Inferior parietal cortex (tissue), 1 donor: ENCODE measurements at regions not wholly inside any gene's neighbourhood (a gene's known extent, or its start where the extent isn't known, plus 50 kb on each side); places are given as distances from the start of the nearest gene placed in this dataset.

Experiments
- DNase-seq: peaks from one replicate; pipeline ENCODE4 v3.0.0-alpha.2; 2016; ENCODE audit errors: extremely low spot score

DNA sequence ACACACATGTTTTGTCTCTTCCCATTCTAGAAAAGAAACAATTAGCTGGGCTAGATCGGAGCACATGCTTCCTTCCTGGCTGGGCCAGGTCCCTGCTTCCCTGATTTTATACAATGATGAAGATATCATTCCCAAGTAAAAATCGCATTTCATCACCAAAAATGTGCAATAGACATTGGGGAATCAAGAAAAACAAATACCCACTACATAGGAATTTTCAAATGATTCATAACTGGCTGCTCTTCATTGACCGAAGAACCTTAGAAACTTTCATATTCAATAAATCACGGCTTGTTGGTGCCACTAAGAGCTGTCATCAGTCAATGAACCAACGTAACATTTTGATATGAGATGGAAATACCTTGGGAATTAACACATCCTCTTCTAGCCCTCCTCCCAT is 373.6 kb upstream of the TRIB2 start:
- no peak for DNase-seq

DNA sequence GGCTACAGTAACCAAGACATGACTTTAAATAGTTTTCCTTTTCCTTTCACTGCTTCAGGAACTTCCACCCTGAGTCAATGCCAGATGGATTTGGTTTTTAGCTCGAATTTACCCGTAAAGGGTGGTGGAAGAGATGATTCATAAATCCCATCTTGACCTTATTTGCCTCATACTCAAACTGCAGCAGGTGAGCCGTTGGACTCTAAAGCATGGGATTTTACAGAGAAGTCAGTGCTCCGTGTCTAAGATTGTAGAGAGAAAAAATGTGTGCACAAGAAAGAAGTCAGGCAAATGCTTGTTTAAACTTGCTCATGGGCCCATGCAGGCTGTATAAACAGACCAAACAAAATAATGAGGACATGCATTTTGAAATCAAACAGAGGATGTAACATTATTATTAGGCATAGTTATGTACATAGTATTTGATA is 369.7 kb upstream of the TRIB2 start:
- no peak for DNase-seq

DNA sequence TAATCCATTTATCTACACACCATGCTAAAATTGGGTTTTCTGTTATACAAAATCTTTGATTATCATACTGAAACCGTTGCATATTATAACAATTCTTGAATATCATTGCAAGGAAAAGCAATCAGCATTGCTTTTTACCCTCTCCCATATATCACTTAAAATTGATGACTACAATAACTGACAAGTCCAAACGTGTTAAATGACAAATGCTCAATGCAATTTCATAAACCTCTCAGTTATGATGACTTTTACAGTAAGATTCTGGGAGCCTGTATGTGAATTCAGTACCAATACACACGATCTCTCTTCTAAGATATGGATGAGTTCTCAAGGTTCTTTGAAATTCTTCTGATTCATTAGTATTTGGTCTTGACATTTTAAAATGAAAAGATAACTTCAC is 368.5 kb upstream of the TRIB2 start:
- DNase-seq: no peak

DNA sequence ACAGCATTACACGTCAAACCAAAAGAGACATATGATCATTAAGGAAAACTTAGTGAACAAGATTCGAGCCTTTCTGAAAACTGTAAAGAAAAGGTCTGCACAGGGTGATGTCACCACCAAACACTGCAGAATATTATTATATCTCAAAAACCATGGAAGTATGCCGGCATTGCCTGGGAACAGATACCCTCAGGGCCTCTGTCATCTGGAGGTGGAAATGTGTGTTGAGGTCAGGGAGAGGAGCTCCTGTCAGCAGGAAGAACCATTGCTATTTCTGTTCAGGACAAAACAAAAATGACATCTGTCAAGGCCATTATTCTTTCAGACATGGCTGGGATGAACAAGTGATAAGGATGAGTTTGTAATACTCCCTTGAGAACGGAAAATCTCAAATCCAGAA is 365.9 kb upstream of the TRIB2 start:
- no peak for DNase-seq

DNA sequence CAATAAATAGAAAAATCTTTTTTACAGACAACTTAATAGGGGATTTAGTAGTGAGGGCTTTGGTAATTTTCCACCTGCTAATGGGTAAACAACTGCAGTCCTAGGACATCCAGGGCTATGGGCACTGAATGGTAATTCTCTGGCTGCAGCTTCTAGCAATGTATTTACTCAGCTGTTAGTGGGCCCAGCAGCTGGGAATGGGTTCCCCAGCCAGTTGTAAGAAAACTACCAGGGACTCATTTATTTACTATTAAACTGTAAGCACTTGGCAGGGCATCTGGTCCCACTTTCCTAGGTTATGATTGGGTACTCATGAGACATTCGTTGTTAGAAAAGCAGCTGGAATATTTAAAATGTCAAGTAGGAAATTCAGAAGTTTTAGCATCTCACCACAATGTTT is 363.8 kb upstream of the TRIB2 start:
- no peak for DNase-seq

DNA sequence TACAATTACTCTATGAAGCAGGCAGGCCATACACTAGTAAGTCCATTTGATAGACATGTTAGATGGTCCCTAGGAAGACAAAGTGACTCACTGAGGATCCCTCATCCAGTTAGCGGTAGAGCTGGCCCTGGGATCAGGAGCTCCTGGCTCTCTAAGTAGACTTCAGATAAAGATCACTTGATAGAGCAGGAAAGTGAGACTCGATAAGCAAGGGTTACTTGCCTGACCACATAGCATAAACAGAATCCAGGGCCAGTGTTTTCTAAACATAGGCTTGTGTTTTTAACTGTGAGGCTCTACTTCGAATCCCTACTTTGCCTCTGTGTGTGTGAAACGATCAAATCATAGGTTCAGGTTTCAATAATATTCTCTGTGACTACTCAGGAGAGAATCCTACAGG is 355.2 kb upstream of the TRIB2 start:
- no peak for DNase-seq

DNA sequence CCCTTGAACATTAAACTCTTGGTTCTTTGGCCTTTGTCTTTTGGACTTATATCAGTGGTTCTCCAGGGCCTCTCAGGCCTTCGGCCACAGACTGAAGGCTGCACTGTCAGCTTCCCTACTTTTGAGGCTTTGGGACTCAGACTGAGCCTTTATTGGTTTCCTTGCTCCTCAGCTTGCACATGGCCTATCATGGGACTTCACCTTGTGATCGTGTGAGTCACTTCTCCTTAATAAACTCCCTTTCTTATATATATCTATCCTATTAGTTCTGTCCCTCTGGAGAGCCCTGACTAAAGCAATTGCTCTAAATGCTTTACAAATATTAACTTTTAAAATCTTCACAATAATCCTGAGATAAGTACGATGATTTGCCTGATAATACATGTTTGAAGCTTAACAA is 353.6 kb upstream of the TRIB2 start:
- no peak for DNase-seq

DNA sequence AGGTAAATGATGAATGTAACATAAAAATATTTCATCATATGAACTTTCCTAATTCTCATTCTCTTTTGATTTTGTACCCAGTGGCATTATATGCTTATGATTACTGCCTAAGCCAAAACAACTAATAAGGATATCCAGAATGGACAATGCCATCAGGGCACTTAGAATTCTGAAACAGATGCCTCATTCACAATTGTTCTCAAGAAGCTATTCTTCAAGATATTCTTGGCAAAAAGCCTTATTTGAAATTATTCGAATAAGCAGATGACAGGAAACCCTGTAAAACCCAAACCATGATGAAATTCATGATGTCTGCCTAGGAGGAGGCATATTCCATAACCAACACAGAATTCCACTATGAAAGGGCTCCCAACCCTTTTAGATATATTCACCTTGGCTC is 353.2 kb upstream of the TRIB2 start:
- no peak for DNase-seq

DNA sequence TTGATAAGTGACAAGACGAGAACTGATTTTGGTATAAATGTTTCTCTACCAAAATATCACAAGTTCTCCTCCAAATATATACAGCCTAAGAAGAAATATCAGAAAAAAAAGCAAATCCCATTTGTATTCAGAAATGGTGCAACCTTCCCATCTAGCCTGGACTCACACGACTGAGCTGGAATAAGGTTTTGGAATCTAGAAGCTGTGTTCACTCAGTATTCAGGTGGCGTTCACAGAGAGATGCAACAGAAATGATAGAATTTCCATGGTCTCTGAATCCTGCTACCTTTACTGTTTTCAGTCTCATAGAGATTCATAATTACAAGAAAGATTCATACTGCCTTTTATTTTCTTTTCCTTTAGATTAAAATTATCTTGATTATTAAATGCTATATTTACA is 347.2 kb upstream of the TRIB2 start:
- DNase-seq: no peak

DNA sequence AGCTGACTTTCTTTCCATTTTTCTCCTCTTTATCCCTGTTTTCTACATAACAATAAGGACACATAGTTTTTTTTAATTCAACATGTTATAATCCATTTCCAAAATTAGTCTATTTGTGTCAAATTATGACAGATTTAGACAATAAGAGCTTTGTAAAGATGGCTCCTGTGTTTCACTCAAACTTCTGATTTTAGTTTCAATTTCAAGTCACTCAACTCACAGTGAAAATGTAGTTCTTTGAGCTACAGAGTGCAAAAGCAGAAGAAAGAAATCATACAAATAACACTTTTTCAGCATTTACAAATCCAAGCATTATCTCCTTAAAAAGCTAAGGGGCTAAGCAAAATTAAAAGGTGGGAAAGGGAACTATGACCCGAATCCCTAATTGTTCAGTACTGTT is 340.7 kb upstream of the TRIB2 start:
- no peak for DNase-seq

DNA sequence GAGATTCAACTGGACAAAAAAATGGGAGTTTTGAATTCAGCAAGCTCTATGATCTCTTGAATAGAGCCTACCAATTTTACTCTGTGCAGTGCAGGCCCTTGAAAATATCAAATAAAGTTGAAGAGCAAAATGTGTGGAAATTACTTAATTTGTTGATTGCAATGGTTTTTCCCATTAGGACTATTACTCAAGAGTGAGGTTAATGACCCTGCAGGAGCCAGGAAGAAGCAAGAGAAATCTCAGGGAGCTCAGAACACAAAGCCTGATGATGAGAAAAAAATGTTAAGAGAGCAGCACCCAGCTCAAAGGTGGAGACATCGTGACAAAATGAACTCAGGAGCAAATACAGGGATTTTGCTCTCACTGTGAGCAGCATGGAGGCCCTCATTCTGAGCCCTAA is 337.6 kb upstream of the TRIB2 start:
- no peak for DNase-seq

DNA sequence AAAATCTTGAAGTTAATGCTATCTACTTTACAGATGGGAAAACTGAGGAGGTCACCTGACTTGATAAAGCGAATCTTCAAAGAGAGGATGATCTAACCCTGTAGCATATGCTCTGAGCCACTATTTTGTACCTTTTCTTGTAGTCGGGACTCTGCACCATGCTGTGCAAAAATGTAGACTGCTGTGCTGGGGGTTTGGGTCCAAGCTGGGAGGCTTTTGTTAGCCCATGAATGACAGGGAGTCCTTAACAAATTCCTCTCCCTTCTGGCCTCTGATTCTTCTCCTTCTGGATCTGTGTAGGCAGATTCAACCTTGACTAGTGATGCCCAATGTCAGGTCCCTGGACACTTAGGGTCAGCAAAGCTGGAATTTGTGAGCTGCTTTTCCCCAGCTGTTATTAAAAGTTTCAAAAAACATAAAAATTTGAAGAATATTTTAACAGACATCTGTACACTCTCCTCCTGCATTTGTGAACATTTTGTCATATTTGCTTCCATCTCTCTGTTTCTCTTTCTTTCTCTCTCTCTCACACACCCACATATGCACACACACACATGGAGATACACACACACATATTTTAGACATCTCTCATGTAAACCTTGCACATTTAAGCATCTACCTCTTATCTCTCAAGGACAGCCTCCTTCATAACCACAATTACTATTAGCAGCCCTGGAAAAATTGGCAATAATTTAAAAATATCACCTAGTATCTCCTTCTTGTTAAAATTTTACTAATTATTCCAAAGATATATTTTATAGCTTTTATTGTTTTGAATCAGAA is 335.0 kb upstream of the TRIB2 start:
- no peak for DNase-seq

DNA sequence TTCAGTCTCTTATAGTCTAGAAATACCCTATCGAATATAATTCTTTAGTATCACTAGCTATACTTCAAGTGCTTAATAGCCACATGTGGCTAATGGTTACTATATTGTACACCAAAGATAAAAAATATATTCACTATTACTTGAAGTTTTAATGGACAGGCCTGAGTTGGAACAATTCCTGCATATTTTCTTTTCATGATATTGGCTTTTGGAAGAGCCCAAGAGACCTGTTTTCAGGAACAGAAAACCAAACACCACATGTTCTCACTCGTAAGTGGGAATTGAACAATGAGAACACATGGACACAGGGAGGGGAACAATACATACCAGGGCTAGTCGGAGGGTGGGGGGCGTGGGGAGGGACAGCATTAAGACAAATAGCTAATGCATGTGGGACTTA is 334.4 kb upstream of the TRIB2 start:
- DNase-seq: no peak

DNA sequence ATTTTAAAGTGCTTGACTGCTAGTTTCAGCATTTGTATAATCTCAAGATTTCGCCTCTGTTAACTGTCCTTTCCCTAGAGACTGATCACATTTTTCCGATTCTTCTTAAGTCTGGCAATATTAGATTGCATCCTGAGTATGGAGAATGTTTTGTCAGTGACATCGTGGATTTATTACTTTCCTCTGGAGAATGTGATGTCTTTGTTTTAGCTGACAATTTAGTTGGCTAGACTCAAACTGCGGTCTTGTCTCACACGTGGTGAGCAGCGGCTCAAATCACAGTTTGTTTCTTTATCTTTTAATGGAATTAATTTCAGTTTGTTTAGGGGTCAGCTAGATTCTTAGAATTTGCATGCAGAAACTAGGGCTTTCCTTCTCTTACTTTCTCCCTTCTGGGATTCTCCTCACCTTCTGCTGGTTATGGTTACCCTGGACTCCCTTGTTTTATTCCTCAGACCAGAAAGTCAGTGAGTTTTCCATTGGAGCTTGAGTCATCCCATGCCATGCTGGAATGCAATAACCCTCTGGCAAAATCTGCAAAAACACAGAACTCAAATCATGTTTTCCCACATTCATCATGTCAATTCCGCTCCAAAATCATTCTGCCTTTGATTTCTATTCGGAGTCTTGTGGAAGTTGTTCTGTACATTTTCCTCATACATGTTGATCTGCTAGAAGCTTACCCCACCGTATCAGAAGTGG is 327.2 kb upstream of the TRIB2 start:
- no peak for DNase-seq

DNA sequence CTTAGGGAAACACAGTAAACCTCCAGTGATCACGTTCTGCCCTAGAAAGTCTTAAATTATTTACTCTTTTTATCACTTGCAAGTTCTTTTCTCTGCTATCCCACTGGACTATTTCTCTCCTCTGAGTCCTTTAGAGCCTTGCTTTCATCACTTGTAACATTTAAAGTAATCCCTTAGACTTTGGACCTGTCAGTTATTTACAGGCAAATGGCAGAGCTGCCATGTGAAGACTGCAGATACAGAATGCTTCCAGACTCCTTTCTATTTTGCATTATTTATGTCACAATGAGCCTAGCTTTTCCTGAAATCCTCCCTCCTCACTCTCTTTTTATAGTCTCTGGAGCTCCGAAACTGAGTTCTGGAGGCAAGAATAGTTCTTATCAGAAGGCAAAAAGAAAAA is 325.6 kb upstream of the TRIB2 start:
- DNase-seq: no peak

DNA sequence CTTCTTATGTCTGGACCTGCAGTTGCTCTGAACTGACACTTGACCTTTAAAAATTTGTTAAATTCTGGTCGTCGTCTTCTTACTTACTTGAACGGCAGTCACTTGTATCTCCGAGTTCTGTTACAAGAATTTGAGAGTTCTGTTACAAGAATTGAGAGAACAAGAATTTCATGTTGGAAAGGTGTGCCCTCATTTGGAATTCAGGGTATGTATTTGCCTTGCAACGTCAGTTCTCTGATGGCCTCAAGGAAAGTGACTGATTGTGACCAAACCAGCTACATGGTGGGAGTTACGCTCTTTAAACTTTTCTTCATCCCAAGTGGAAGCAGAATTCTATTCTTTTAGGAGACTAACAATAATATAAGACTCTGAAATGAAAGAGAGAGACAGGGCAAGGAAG is 320.0 kb upstream of the TRIB2 start:
- no peak for DNase-seq

DNA sequence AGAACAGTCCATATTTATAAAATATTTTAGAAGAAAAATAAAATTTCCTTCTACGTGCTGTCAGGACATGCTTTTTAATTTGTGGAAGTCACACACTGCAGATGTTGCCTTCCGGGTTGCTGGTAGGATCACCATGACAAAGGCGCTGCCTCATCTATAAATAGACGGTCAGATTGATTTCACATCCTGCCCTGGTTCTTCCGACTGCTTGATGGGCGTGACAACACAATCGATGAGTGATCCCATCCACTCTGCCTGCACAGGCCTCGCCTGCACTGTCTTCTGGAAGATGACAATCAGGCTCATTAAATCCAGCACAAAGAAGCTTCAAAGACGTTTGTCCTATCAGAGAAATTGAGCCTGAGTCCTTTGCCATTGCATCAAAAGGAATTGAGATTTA is 318.9 kb upstream of the TRIB2 start:
- no peak for DNase-seq

DNA sequence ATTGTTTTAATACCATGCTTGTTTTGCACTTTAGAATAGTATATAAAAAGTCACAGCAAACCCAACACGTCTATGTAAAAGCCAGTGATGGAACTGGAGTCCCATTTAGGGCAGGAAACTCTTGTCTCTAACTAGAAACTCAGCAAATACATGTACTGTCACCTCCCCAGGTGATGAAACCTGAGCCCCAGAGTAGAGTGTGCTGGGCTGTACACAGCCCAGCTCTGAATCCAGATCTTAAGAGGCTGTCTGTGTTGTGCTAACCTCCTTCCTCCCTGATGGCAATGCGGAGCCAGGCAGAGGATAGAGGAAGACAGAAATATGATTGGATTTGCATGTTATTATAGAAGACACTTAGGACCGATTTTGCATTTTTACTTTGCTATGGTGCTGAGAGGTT is 317.5 kb upstream of the TRIB2 start:
- DNase-seq: no peak

DNA sequence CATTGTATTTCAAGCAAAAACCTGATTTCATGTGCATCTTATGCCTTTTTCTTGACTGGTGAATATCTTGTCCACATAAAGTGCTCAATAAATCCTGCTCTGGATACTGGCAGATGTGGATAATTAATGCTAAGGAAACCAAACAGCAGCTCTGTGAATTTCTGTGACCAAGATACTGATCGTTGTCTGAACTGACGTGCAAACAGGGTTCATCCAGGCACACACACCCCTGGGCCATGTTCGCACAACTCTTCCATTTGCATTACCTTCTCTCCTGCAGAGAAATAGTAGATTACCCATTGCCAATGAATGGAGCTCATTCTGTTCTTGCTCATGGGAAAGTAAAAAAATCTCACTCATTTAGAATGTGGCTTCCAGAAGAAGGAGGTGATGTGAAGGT is 316.2 kb upstream of the TRIB2 start:
- no peak for DNase-seq

DNA sequence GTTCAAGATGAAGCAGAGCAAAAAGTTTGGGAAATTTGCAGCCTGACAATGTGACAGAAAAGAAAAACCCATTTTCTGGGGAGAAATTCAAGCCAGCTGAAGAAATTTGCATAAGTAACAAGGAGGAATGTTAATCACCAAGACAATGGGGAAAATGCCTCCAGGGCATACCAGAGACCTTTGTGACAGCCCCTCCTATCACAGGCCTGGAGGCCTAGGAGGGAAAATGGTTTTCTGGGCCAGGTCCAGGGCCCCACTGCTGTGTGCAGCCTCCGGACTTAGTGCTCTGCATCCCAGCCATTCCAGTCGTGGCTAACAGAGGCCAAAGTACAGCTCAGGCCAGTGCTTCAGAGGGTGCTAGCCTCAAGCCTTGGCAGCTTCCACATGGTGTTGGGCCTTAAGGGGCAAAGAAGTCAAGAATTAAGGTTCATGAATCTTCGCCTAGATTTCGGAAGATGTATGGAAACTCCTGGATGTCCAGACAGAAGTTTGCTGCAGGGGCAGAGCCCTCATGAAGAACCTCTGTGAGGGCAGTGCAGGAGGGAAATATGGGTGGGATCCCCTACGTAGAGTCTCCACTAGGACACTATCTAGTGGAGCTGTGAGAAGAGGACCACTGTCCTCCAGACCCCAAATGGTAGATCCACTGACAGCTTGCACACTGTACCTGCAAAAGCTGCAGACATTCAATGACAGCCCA is 314.1 kb upstream of the TRIB2 start:
- no peak for DNase-seq

DNA sequence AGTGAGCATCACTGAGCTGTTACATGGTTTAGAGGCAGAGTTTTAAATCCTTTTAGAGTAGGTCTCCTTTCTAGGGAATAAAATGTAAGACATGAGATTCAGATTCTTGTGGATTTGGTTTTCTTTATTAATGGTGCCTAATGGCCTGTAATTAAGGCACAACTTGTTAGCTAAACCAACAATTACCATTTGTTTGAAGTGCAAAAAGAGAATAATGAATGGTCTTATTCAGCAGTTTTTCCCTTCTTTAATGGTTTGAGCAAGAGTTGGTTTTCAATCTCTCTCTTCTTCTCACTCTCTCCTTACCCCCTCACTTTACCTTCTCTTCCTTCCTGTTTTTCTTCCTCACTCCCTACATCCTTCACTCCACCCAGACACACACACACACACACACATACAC is 312.2 kb upstream of the TRIB2 start:
- no peak for DNase-seq

DNA sequence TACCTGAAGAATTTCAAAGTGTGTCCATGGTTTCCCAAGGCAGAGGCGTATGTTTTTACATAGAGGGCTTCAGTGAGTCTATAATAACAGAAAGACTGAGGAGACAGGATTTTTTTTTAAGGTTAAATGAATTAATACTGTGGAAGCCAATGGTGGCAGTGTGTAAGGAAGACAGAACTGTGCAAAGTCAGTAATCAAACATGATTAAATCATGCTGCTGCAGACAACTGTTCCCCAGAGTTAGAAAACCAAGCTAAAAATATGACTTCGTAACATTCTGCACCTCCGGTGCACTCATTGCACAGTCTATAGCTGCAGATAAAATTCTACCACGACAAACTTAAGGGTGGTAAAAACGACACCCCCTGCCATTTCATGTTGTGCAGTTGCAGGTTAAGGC is 309.6 kb upstream of the TRIB2 start:
- no peak for DNase-seq

DNA sequence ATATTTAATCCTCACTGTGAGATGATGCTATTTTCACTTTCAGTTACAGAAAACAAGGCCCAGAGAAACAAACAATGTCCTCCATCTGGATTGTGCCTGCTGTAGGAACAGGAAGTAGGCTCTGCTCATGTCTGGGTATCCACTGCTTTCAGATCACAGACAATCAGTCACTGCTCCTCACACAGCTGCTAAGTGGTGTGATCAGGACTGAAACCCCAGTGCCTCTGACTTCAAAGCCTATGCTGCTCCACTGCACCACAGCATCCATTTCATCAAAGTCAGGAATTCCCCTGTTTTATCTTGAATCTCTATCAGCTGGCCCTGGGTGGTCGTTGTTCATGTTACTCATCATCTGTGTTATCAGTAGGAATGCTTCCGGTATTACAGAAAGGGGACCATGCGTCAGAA is 303.8 kb upstream of the TRIB2 start:
- DNase-seq: no peak
